ENCODE measurements at regions not wholly inside any gene's neighbourhood (a gene's known extent, or its start where the extent isn't known, plus 50 kb on each side); places are given as distances from the start of the nearest gene placed in this dataset.
"Not testable (repeated sequence)": the region's sequence is repeated elsewhere in the genome, so short reads cannot be mapped to it uniquely, and the experiment has no call there.

- no peak for DNase-seq (ENCODE audit: low read depth)
- no peak for TF ChIP-seq CTCF (IDR thresholded peaks at IDR 0.05; ENCODE audit: low read length, missing control alignments)
- no peak overlapping the region for H3K4me3 ChIP-seq (replicated peaks; ENCODE audit: low read depth, low read length)
Observed at GRCh38 chr18:70390371-70391090, 101.7 kb downstream of the SOCS6 start.

- DNase-seq (ENCODE audit: low read depth); H3K4me3 ChIP-seq (replicated peaks; ENCODE audit: low read depth, low read length): not testable (repeated sequence)
Observed at GRCh38 chr18:70389036-70389435, 100.2 kb downstream of the SOCS6 start.

GRCh38 chr18:70387027-70387426, 98.2 kb downstream of the SOCS6 start:
- no peak overlapping the region for H3K4me3 ChIP-seq (replicated peaks; ENCODE audit: low read depth, low read length)
- no peak for TF ChIP-seq CTCF (IDR thresholded peaks at IDR 0.05; ENCODE audit: low read length, missing control alignments)
- DNase-seq (ENCODE audit: low read depth): no peak

GRCh38 chr18:70386582-70386981, 97.7 kb downstream of the SOCS6 start:
- TF ChIP-seq CTCF (IDR thresholded peaks at IDR 0.05; ENCODE audit: low read length, missing control alignments): no peak
- H3K4me3 ChIP-seq (replicated peaks; ENCODE audit: low read depth, low read length): no peak overlapping the region
- no peak for DNase-seq (ENCODE audit: low read depth)

- DNase-seq (ENCODE audit: low read depth): no peak
- TF ChIP-seq CTCF (IDR thresholded peaks at IDR 0.05; ENCODE audit: low read length, missing control alignments): no peak
Observed at GRCh38 chr18:70385474-70385873, 96.6 kb downstream of the SOCS6 start.

GRCh38 chr18:70384181-70384790, 95.4 kb downstream of the SOCS6 start:
- no peak for TF ChIP-seq CTCF (IDR thresholded peaks at IDR 0.05; ENCODE audit: low read length, missing control alignments)
- no peak overlapping the region for H3K4me3 ChIP-seq (replicated peaks; ENCODE audit: low read depth, low read length)
- DNase-seq (ENCODE audit: low read depth): peak; percentile 43

More at GRCh38 chr18:70385474-70385873, 96.6 kb downstream of the SOCS6 start:
- H3K4me3 ChIP-seq (replicated peaks; ENCODE audit: low read depth, low read length): no peak overlapping the region

- no peak for TF ChIP-seq CTCF (IDR thresholded peaks at IDR 0.05; ENCODE audit: low read length, missing control alignments)
- DNase-seq (ENCODE audit: low read depth): no peak
- no peak overlapping the region for H3K4me3 ChIP-seq (replicated peaks; ENCODE audit: low read depth, low read length)
Observed at GRCh38 chr18:70382992-70383717, 94.3 kb downstream of the SOCS6 start.
